Left cardiac atrium (tissue), 4 donors: ENCODE measurements at regions not wholly inside any gene's neighbourhood (a gene's known extent, or its start where the extent isn't known, plus 50 kb on each side); places are given as distances from the start of the nearest gene placed in this dataset.
"Not testable (repeated sequence)": the region's sequence is repeated elsewhere in the genome, so short reads cannot be mapped to it uniquely, and the experiment has no call there.

ENCODE experiments used
- ATAC-seq, 2 donors: fragments of 200-7000 bp; cut with Tn5 transposase; one replicate each; pipeline ENCODE4 v1.9.1; 2020; ENCODE audit warnings: mild to moderate bottlenecking in 2 of 2, moderate library complexity in 2 of 2
- DNase-seq: peaks from one replicate; pipeline ENCODE4 v3.0.0-alpha.2; 2020
- intact Hi-C, 2 donors: fragments of 100-400 bp; cut with DNase I; formaldehyde crosslinking; loops; one replicate each; pipeline versions ENCODE4 v1.14.1 to v1.15.1; 2022 to 2023
- donor health status: DM: no; HTN: yes; CAD: no.
- donor health status: DM: no; HTN: yes; CAD: no; lungs with severe emphysema.
- donor health status: DM: yes; HTN: yes; CAD: no.
- donor health status: Dilated cardiomyopathy.

- ATAC-seq, DNase-seq, intact Hi-C loops: not testable (repeated sequence)
Measured at GRCh38 chr14:19306405-19306804, 127.7 kb downstream of the POTEG start.

DNA sequence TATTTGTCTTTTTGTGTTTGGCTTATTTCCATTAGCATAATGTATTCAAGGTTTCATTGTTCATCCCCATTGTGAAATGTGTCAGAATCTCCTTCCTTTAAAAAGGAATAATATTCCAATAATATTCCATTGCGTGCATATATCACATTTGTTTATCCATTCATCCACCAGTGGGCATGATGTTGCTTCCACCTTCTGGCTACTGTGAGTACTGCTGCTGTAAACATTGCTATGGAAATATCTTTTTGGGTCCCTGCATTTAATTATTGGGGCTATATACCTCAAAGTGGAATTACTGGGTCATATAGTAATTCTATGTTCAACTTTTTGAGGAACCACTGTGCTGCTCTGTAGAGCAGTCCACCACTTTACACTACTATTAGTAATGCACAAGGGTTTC is 123.1 kb downstream of the POTEG start:
- DNase-seq, intact Hi-C loops: not testable (repeated sequence)

DNA sequence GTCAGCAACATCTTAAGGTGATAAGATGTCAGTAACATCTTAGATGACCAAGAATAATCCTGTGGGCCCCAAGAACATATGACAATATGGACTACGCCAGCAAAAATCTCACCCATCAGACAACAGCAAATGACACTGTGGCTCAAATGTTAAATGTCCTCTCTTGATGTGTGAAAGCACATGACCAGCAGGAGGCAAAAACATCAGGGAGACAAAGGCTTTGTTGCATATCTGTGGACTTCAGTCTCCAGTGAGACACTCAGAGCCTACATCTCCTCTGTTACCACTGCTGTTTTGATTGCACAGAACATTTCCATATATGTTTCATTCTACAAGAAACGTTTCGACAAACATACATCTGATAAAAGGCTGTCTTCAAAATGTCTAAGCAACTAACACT is 103.5 kb downstream of the POTEG start:
- DNase-seq, ATAC-seq, intact Hi-C loops: not testable (repeated sequence)

More for the DNA sequence above, 123.1 kb downstream of the POTEG start:
- ATAC-seq, result not testable (repeated sequence)

DNA sequence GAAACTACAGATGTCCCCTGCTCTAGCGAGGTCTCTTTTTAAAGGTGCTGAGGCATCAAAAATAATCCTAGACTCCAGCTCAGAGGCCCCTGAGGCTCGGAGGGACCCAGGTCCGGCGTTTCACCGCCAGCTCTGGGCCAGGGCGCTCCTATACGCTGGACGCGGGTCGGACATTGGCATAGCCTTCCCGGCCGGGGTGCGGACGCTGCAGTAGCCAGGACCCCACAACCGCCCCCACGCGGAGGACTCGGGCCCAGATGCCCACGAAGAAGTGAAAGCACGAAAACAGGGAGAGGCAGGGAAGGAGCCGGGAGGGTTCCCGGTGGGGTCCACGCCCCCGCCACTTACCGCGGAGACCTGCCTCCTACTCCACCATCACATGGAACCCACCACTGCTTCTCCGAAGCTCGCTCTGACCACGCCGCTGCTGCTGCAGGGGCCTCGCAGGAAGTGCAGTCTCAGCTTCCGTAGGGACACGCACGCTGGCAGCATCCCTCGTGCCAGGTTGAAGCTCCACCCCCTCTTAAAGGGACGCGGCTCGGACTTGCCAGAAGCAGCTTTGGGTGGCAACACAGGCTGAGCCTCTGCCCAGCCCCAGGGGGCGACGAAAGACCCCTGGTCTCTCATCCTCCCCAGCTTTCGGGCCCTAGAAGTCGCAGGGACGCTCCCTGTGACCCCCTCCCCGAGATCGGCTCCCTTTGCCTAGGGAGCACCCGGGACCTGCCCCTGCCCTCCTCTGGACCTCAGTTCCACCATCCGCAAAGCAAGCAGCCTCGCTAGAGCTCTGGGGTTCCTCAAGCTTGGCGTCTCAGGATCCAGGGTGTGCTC is 96.7 kb downstream of the POTEG start:
- ATAC-seq, result peak; percentile 64 to 86
- DNase-seq, intact Hi-C loops: not testable (repeated sequence)

DNA sequence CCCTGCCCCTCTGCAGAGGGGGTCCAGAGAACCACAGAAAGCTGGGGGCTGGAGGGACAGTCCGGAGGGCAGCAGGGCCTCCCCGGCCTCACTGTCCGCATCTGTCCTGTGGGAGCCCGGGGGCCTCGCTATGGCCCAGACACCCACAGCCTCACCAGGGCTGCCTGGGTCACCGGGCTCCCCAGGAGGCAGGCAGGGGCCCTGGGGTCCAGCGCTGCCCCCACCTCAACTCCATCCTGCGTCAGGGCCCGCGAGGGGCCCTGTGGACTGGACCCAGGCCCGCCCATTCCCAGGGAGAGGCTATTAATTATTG is 96.1 kb downstream of the POTEG start:
- DNase-seq, intact Hi-C loops: not testable (repeated sequence)
- peak in 1 of 2 donors; percentile 23 for ATAC-seq

DNA sequence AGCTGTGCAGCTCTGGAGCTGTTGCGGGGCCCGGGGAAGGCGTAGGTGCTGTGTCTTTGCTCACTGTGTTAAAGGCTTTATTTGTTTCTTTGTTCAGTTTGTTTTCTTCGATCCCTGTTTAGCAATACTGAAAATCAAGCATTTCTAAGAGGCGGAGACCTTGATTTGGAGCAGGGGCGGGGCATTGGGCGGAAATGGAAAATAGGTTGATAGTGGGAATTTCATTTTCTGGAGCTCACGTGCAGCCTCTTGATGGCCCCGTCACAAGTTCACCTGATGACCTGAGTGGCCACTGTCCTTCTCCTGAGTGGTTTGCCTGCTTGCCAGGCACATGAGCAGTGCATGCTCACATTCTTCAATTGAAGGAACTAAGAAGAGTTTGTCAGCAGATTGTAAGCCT is 93.2 kb downstream of the POTEG start:
- ATAC-seq, DNase-seq, intact Hi-C loops: not testable (repeated sequence)

GRCh38 chr14:19341627-19342026 is 92.5 kb downstream of the POTEG start:
- ATAC-seq, DNase-seq, intact Hi-C loops: not testable (repeated sequence)

DNA sequence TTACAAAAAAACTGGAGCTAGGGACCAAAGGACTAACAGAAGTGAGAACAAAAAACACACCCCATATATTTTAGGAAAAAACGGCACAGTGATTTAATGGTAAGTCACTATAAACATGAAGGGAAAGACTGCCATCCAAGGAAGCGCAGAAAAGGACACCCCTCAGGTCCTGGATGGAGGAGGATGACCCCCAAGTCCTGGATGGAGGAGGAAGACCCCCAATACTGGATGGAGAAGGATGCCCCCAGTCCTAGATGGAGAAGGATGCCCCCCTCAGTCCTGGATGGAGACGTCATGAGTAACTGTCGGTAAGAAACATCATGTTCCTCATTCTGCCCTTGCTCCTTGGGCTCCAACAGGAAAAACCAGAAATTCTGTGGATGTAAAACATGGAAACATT is 89.9 kb downstream of the POTEG start:
- ATAC-seq, DNase-seq, intact Hi-C loops: not testable (repeated sequence)

- intact Hi-C loops, ATAC-seq, DNase-seq: not testable (repeated sequence)
Measured at GRCh38 chr14:19344689-19345088, 89.5 kb downstream of the POTEG start.

- intact Hi-C loops, DNase-seq, ATAC-seq: not testable (repeated sequence)
Measured at GRCh38 chr14:19345298-19345911, 88.7 kb downstream of the POTEG start.

DNA sequence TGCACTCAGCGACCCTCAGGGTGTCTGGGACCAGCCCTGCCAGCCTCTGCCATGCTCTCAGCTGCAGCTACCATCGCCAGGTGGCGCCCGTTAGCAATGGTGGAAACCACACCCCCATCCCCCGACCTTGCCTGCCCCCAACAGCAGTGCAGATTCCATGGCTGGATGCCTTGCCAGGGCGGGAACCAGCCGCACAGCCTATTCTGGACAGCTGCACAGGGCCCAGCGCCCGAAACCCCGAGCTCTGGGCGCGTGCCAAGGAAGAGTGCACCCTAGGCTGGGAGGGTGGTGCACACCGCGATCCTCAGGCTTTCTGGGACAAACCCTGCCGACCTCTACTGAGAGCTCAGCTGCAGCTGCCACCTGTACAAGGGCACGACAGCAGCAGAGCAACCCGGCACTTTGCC is 88.1 kb downstream of the POTEG start:
- intact Hi-C loops, DNase-seq: not testable (repeated sequence)
- ATAC-seq, result peak; percentile 30 to 63

DNA sequence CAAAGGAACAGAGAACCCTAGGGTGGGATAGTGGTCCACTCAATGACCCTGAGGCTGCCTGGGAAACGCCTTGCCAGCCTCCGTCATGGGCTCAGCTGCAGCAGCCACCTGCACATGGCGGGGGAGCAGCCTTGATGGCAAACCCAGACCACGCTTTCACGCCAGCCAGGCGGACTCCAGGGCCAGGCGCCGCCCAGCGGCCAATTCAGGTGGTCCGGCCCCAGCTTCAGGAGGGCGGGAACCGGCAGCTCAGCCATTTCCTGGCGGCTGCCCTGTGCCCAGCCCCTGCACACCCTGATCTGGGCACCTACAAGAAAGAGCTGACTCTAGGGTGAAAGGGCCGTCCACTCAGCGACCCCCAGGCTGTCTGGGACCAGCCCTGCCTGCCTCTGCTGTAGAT is 87.5 kb downstream of the POTEG start:
- intact Hi-C loops, ATAC-seq, DNase-seq: not testable (repeated sequence)

GRCh38 chr14:19347112-19347511 is 87.0 kb downstream of the POTEG start:
- DNase-seq, ATAC-seq, intact Hi-C loops: not testable (repeated sequence)
